BJ (cell line): ENCODE measurements at regions not wholly inside any gene's neighbourhood (a gene's known extent, or its start where the extent isn't known, plus 50 kb on each side); places are given as distances from the start of the nearest gene placed in this dataset.

ENCODE experiments used
- CTCF ChIA-PET: fragments of 350-600 bp; formaldehyde crosslinking; extraction: SDS; loops from one replicate; lab custom pipeline; 2021; ENCODE audit warnings: antibody characterized with exemption, inconsistent platforms; lab: Yijun Ruan, JAX
- POLR2A ChIA-PET: fragments of 300-600 bp; sonication (Branson Sonifier 250); formaldehyde crosslinking; extraction: SDS; loops from one replicate; lab custom pipeline; 2021; ENCODE audit warnings: antibody characterized with exemption; lab: Charles Lee
- DNase-seq: peaks from one replicate; pipeline ENCODE4 v3.0.0-alpha.2; 2011; ENCODE audit warnings: low read depth
- H3K27me3 ChIP-seq: 2 replicates; pipeline ENCODE4 v1.6.0; 2011; ENCODE audit warnings: low read length; ENCODE audit not compliant: control insufficient read depth, insufficient read depth
- H3K36me3 ChIP-seq: 2 replicates; pipeline ENCODE4 v1.5.1; 2011; ENCODE audit warnings: low read length; ENCODE audit not compliant: control insufficient read depth, insufficient read depth
- H3K4me3 ChIP-seq: 2 replicates; pipeline ENCODE4 v1.5.1; 2011; ENCODE audit warnings: low read depth, mild to moderate bottlenecking, control low read depth, low read length
- CTCF ChIP-seq: IDR thresholded peaks from 2 replicates; pipeline ENCODE4 v1.5.1; 2011; ENCODE audit warnings: low read depth, mild to moderate bottlenecking, control low read depth, inconsistent platforms, low read length, moderate library complexity; ENCODE audit not compliant: insufficient read depth

GRCh38 chr11:128135451-128135850, 451.9 kb downstream of the ETS1 start:
- H3K4me3 ChIP-seq: no peak overlapping the region
- TF ChIP-seq CTCF: no peak
- ChIA-PET POLR2A (no interaction called here), CTCF (interaction anchor here (0.7 to 4.1 kb wide), 2 partner anchors 11 to 22 kb away, joined by 3 to 18 read pairs; no protein-coding TSS in a partner anchor)
- no peaks in the 10 kb centered on the region for H3K27me3 ChIP-seq
- DNase-seq: no peak
- H3K36me3 ChIP-seq: no peaks in the 10 kb centered on the region

GRCh38 chr11:128133501-128133900, 453.9 kb downstream of the ETS1 start:
- ChIA-PET POLR2A (no interaction called here), CTCF (interaction anchor here (0.7 to 2.0 kb wide), 2 partner anchors 25 to 29 kb away, joined by 3 to 9 read pairs; no protein-coding TSS in a partner anchor)
- no peaks in the 10 kb centered on the region for H3K27me3 ChIP-seq
- no peak overlapping the region for H3K4me3 ChIP-seq
- DNase-seq: no peak
- no peak for TF ChIP-seq CTCF
- H3K36me3 ChIP-seq: no peaks in the 10 kb centered on the region

- DNase-seq: no peak
- no peaks in the 10 kb centered on the region; the same call in 1 of the 2 replicates for H3K27me3 ChIP-seq
- no peak overlapping the region for H3K4me3 ChIP-seq
- CTCF ChIA-PET: interaction anchor here (1.1 to 1.2 kb wide), 2 partner anchors 8 to 28 kb away, joined by 4 to 5 read pairs; no protein-coding TSS in a partner anchor
- H3K36me3 ChIP-seq: no peaks in the 10 kb centered on the region
- POLR2A ChIA-PET: no interaction called here
- no peak for TF ChIP-seq CTCF
These were observed 457.3 kb downstream of the ETS1 start for GRCh38 chr11:128130052-128130451.

- CTCF ChIA-PET: no interaction called here
- no peak overlapping the region for H3K4me3 ChIP-seq
- POLR2A ChIA-PET: no interaction called here
- no peaks in the 10 kb centered on the region; the same call in 1 of the 2 replicates for H3K27me3 ChIP-seq
- no peak for TF ChIP-seq CTCF
- no peak for DNase-seq
- no peaks in the 10 kb centered on the region for H3K36me3 ChIP-seq
These were observed 461.6 kb downstream of the ETS1 start for GRCh38 chr11:128125723-128126122.

GRCh38 chr11:128116885-128117284, 470.5 kb downstream of the ETS1 start:
- no peak for TF ChIP-seq CTCF
- POLR2A ChIA-PET: no interaction called here
- CTCF ChIA-PET: interaction anchor here (1.2 to 1.7 kb wide), 3 partner anchors 13 to 40 kb away, joined by 3 to 5 read pairs (median 4); no protein-coding TSS in a partner anchor
- H3K4me3 ChIP-seq: no peak overlapping the region
- no peak for DNase-seq
- H3K27me3 ChIP-seq: peaks cover 3% of the 10 kb centered on the region; the same call in 1 of the 2 replicates
- no peaks in the 10 kb centered on the region for H3K36me3 ChIP-seq
